GM10248 (cell line): ENCODE measurements at regions not wholly inside any gene's neighbourhood (a gene's known extent, or its start where the extent isn't known, plus 50 kb on each side); places are given as distances from the start of the nearest gene placed in this dataset.

ENCODE experiments used
- CTCF ChIA-PET: fragments of 300-600 bp; sonication (Branson Sonifier 250); formaldehyde crosslinking; extraction: SDS; loops from one replicate; lab custom pipeline; 2021; ENCODE audit warnings: antibody characterized with exemption; lab: Yijun Ruan, JAX
- POLR2A ChIA-PET: fragments of 350-650 bp; sonication (Branson Sonifier 250); formaldehyde crosslinking; extraction: SDS; loops from one replicate; lab custom pipeline; 2020; ENCODE audit warnings: antibody characterized with exemption; lab: Yijun Ruan, JAX
- DNase-seq: peaks from one replicate; pipeline ENCODE4 v3.0.0; 2012; ENCODE audit errors: extremely low spot score
- TF ChIP-seq, protein P1 (sequence below): IDR thresholded peaks from 2 replicates; pipeline ENCODE4 v1.5.1; 2012; ENCODE audit warnings: mild to moderate bottlenecking, low read depth; ENCODE audit errors: extremely low read depth, missing control alignments, control extremely low read depth

DNA sequence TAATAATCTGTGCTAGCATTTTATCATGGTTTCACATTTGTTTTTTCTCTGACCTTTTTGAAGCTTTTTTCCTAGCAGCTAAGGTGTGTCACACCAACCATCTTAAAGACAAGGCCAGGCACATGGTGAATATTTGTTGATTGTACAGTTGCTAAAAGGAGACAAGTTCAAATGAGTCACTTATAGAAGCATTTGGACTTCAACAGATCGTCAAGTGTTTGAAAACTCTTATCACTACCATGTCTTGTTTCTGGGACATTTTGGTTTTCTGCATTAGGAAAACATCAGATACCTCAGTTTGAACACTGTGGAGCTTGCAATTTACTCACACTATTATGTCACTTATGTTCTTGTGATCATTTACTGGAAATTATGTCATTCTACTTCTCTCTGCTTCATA, 407.3 kb downstream of the USP25 start:
- TF ChIP-seq, protein P1, sequence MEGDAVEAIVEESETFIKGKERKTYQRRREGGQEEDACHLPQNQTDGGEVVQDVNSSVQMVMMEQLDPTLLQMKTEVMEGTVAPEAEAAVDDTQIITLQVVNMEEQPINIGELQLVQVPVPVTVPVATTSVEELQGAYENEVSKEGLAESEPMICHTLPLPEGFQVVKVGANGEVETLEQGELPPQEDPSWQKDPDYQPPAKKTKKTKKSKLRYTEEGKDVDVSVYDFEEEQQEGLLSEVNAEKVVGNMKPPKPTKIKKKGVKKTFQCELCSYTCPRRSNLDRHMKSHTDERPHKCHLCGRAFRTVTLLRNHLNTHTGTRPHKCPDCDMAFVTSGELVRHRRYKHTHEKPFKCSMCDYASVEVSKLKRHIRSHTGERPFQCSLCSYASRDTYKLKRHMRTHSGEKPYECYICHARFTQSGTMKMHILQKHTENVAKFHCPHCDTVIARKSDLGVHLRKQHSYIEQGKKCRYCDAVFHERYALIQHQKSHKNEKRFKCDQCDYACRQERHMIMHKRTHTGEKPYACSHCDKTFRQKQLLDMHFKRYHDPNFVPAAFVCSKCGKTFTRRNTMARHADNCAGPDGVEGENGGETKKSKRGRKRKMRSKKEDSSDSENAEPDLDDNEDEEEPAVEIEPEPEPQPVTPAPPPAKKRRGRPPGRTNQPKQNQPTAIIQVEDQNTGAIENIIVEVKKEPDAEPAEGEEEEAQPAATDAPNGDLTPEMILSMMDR: no peak
- ChIA-PET CTCF (interaction anchor here (1.1 kb wide), 1 partner anchor 9 kb away, joined by 3 read pairs; no protein-coding TSS in a partner anchor), POLR2A (no interaction called here)
- DNase-seq: no peak

DNA sequence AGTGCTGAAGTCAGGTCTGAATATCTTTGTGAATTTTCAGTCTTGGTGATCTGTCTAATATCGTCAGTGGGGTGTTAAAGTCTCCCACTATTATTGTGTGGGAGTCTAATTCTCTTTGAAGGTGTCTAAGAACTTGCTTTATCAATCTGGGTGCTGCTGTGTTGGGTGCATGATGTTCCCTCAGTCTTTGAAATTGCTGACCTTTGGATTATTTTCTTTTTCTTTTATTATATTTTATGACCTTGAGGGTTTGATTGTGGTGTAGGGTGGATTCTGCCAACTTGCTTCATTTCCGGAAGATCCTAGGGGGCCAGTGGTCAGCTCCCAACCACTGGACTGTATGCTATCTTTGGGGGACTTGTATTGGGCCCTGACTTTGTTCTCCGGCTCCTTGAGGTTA, 415.3 kb downstream of the USP25 start:
- TF ChIP-seq, protein P1: no peak
- ChIA-PET CTCF (no interaction called here), POLR2A (no interaction called here)
- DNase-seq: no peak

DNA sequence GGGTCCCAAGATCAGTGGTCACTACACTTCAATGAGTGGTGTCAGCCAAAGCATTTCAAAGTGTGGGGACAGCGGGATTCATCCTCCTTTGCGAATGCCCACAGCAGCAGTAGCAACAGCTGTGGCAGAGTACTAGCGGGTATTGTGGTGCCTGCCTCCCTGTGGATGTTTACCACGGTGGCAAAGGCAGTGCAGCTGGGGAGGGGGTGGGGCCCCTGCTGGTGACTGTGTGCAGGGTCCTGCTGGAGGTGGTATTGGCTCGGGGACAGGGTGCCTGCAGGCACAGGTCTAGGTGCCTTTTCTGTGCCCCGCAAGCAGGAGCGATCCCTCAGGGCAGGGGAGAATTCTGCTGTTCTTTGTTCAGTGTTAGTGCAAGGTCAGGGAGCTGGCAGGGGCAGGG, 415.7 kb downstream of the USP25 start:
- DNase-seq: no peak
- TF ChIP-seq, protein P1: no peak
- ChIA-PET CTCF (no interaction called here), POLR2A (no interaction called here)

DNA sequence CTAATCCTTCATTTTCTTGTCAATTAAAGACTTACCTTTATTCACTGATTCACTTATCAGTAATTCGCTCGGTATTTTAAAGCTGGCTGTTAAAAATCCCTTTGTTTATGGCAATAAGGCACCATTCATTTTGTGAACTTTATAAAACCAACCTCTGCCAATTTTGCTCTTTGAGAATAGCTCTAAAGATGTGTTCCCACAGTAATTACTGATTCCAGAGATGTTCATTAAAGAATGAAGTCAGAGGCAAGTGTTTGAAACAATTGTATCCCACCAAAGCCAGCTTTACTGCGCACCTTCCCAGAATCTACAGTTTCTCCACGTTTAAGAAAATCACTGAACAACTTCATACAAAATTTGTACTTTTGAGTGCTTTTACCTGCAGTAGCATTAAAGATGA, 424.5 kb downstream of the USP25 start:
- CTCF ChIA-PET: interaction anchor here (0.9 to 1.5 kb wide), 2 partner anchors 15 to 84 kb away, joined by 3 to 4 read pairs; no protein-coding TSS in a partner anchor
- TF ChIP-seq, protein P1: no peak
- no peak for DNase-seq
- POLR2A ChIA-PET: no interaction called here

GRCh38 chr21:16154951-16155635, 425.3 kb downstream of the USP25 start:
- CTCF ChIA-PET: interaction anchor here (0.9 to 1.5 kb wide), 3 partner anchors 15 to 85 kb away, joined by 3 to 4 read pairs (median 3); no protein-coding TSS in a partner anchor
- DNase-seq: no peak
- TF ChIP-seq, protein P1: no peak
- POLR2A ChIA-PET: no interaction called here

DNA sequence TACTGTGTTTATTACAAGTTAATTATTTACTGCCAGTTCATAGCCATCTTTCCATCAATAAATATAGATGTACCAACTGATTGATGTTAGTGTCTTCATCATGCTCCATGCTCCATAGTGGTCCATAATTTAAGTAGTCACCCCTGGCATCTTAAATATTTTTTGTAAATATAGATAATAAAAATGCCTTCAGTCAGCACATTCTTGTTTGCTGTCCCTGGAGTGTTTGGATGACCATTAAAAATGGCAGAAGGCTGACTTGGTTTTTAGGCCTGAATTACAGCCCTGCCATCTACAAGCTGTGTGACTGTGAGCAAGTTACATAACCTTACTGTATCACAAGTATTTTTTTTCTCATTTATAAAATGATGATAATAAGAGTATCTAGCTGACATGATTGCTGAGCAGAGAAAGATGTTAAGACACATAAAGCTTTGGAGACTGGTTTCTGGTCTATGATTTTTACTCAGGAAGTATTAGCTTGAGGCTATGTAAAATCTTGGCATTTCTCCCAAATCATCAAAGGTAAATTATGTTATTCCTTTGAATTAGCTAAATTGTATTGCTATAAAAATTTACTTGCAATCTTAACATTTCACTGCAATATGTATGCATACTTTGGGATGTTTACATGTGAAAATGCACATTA, 427.2 kb downstream of the USP25 start:
- DNase-seq: no peak
- CTCF ChIA-PET: no interaction called here
- TF ChIP-seq, protein P1: no peak
- POLR2A ChIA-PET: no interaction called here
